Ishikawa (cell line): ENCODE measurements at regions not wholly inside any gene's neighbourhood (a gene's known extent, or its start where the extent isn't known, plus 50 kb on each side); places are given as distances from the start of the nearest gene placed in this dataset.

Experiments
- CEBPB ChIP-seq: IDR thresholded peaks from 2 replicates; pipeline ENCODE4 v1.6.1; 2012
- CREB1 ChIP-seq: IDR thresholded peaks from 2 replicates; pipeline ENCODE4 v1.6.1; 2012; ENCODE audit warnings: low read depth
- EGR1 ChIP-seq: IDR thresholded peaks from 2 replicates; pipeline ENCODE4 v1.6.1; 2012
- EP300 ChIP-seq: IDR thresholded peaks from 2 replicates; pipeline ENCODE4 v1.6.1; 2012; ENCODE audit warnings: borderline replicate concordance
- FOXM1 ChIP-seq: IDR thresholded peaks from 2 replicates; pipeline ENCODE4 v1.6.1; 2012; ENCODE audit warnings: low read depth, borderline replicate concordance
- MAX ChIP-seq: IDR thresholded peaks from 2 replicates; pipeline ENCODE4 v1.6.1; 2012
- NFIC ChIP-seq: IDR thresholded peaks from 2 replicates; pipeline ENCODE4 v1.6.1; 2012
- RAD21 ChIP-seq: IDR thresholded peaks from 2 replicates; pipeline ENCODE4 v1.6.1; 2012; ENCODE audit warnings: low read depth
- TAF1 ChIP-seq: IDR thresholded peaks from 2 replicates; pipeline ENCODE4 v1.6.1; 2012; ENCODE audit warnings: low read depth, mild to moderate bottlenecking
- TCF12 ChIP-seq: IDR thresholded peaks from 2 replicates; pipeline ENCODE4 v1.6.1; 2012; ENCODE audit warnings: low read depth
- TEAD4 ChIP-seq: IDR thresholded peaks from 2 replicates; pipeline ENCODE4 v1.6.1; 2012
- YY1 ChIP-seq: IDR thresholded peaks from 2 replicates; pipeline ENCODE4 v1.6.1; 2012; ENCODE audit warnings: low read depth
- ZBTB7A ChIP-seq: IDR thresholded peaks from 2 replicates; pipeline ENCODE4 v1.6.1; 2012; ENCODE audit warnings: low read depth
- TF ChIP-seq, protein P1 (sequence below): IDR thresholded peaks from 2 replicates; pipeline ENCODE4 v1.6.1; 2012
- TF ChIP-seq, protein P2 (sequence below): IDR thresholded peaks from 2 replicates; pipeline ENCODE4 v1.6.1; 2012; ENCODE audit warnings: low read depth, mild to moderate bottlenecking

GRCh38 chr7:1380821-1381580 lies 78.3 kb downstream of the MICALL2 start:
- TF ChIP-seq MAX (no peak), CREB1 (no peak), FOXM1 (no peak), TAF1 (no peak), NFIC (no peak), EP300 (no peak), CEBPB (no peak)
- TF ChIP-seq, protein P1, sequence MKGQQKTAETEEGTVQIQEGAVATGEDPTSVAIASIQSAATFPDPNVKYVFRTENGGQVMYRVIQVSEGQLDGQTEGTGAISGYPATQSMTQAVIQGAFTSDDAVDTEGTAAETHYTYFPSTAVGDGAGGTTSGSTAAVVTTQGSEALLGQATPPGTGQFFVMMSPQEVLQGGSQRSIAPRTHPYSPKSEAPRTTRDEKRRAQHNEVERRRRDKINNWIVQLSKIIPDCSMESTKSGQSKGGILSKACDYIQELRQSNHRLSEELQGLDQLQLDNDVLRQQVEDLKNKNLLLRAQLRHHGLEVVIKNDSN, result no peak
- TF ChIP-seq, protein P2, sequence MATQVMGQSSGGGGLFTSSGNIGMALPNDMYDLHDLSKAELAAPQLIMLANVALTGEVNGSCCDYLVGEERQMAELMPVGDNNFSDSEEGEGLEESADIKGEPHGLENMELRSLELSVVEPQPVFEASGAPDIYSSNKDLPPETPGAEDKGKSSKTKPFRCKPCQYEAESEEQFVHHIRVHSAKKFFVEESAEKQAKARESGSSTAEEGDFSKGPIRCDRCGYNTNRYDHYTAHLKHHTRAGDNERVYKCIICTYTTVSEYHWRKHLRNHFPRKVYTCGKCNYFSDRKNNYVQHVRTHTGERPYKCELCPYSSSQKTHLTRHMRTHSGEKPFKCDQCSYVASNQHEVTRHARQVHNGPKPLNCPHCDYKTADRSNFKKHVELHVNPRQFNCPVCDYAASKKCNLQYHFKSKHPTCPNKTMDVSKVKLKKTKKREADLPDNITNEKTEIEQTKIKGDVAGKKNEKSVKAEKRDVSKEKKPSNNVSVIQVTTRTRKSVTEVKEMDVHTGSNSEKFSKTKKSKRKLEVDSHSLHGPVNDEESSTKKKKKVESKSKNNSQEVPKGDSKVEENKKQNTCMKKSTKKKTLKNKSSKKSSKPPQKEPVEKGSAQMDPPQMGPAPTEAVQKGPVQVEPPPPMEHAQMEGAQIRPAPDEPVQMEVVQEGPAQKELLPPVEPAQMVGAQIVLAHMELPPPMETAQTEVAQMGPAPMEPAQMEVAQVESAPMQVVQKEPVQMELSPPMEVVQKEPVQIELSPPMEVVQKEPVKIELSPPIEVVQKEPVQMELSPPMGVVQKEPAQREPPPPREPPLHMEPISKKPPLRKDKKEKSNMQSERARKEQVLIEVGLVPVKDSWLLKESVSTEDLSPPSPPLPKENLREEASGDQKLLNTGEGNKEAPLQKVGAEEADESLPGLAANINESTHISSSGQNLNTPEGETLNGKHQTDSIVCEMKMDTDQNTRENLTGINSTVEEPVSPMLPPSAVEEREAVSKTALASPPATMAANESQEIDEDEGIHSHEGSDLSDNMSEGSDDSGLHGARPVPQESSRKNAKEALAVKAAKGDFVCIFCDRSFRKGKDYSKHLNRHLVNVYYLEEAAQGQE, result no peak

DNA sequence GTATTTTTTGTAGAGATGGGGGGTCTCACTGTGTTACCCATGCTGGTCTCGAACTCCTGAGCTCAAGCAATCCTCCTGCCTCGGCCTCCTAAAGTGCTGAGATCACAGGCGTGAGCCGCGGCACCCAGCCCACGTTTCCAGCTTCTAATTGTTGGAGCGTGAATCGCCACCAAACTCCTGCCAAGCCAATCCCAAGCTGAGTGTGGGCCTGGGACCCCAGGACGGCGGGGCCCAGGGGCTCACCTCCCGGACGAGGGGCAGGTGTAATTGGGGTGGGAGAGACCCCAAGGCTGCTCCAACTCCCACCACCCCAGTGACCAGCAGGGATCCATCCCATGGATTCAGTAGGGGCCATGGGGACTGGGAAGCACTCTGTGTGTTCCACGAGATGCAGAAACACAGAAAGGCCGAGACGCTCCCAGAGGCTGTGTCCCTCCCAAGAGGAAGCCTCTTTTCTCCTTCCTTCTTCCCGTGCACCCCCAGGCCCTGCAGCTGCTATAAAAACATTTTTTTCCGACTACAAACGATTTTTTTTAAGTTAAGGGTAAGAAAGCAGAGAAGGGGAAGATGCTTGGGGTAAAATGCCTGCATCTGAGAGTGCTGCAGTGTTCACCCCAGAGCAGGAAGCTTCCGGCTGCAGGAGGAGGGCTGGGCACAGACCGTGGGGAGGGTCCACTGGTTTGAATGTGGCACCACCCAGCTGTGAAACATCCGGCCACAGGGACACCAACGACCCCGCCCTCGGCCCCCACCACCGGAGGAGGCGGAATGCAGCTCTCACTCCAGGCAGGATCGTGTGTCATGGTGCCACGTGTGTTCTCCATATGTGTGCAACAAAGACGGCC lies 76.5 kb downstream of the MICALL2 start:
- TF ChIP-seq CREB1 (no peak), EGR1 (no peak), TEAD4 (no peak), CEBPB (no peak), RAD21 (no peak), MAX (no peak), ZBTB7A (no peak), YY1 (no peak)
- TF ChIP-seq, protein P1, result no peak

- no peak for TF ChIP-seq EGR1
- TF ChIP-seq ZBTB7A, result no peak
- no peak for TF ChIP-seq TEAD4
- no peak for TF ChIP-seq TCF12
- TF ChIP-seq, protein P1, result no peak
- TF ChIP-seq, protein P2, result no peak
- no peak for TF ChIP-seq TAF1
- no peak for TF ChIP-seq CREB1
- TF ChIP-seq MAX, result no peak
- TF ChIP-seq RAD21, result no peak
- no peak for TF ChIP-seq FOXM1
- TF ChIP-seq EP300, result no peak
These were observed 75.7 kb downstream of the MICALL2 start for GRCh38 chr7:1383398-1384112.

GRCh38 chr7:1384113-1384415 lies 75.2 kb downstream of the MICALL2 start:
- TF ChIP-seq ZBTB7A (no peak), YY1 (no peak), TEAD4 (no peak), RAD21 (no peak), FOXM1 (no peak), CEBPB (no peak)
- TF ChIP-seq, protein P2, result no peak
